ENCODE measurements at regions not wholly inside any gene's neighbourhood (a gene's known extent, or its start where the extent isn't known, plus 50 kb on each side); places are given as distances from the start of the nearest gene placed in this dataset.

DNA sequence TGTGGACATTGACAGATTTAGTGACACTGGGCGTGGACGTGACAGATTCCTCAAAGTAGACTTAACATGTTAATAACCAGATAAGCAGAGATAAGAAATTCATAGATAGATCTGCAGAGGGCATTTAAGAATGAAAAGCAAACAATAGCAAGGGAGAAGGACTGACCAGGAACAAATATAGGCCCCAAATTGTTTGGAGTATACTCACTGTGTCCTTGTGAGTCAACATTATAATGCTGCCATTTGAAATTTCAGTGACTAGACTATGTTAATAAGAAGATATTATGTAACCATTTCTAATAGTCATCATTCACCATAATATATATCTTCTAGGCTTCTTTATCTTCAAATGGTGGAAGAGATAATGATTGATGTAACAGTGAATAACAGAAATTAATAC is 78.1 kb upstream of the SLC38A11 start:
- DNase-seq: no peak

DNA sequence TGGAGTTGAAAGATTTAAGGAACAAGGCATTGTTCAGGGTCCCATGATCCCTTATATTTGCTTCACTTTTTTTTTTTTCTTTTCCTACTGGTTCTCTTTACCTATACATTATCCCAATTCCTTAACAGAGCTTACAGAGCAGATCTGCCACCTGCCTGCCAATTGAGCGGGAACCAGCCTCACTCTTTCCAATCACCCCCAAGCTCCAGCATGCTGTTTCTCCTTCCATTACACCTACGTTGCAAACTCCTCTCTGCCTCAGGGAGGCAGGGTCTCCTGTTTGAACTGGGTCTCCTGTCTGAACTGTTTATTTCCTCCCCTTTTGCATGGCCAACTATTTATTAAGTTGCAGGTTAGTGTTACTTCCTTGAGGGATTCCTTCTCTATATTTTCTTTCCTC is 77.2 kb upstream of the SLC38A11 start:
- no peak for DNase-seq

DNA sequence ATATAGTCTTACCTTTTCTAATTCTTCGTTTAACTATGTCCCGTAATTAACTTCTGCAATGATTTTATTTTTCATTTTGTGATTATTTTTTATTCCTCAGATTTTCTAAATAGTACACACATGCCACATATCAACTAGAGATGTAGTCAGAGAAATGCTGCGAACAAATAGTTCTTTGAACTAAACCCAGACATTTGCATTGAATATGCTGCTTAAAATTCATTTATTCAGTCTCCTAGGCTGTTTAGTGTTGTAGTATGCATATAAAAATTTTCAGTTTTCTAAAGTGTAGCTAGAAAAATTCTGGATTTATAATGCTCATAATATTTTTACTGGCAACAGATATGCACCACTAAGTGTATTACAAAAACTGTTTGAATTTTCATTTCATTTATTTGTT is 68.9 kb upstream of the SLC38A11 start:
- DNase-seq: no peak

DNA sequence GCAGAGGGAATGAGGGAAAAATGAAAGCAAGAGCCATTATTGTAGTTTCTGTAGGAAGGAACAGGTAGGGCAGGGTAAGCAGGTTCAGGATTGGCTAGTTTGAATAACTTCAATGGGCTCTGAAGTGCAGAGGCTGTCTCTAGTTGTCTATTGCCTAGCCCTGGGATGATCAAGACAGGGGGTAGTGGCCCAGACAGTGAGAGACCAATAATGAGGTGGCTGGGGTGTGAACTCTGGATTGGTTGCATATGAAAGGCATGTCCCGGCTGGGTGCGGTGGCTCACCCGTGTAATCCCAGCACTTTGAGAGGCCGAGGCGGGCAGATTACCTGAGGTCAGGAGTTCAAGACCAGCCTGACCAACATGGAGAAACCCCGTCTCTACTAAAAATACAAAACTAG is 67.5 kb upstream of the SLC38A11 start:
- no peak for DNase-seq

DNA sequence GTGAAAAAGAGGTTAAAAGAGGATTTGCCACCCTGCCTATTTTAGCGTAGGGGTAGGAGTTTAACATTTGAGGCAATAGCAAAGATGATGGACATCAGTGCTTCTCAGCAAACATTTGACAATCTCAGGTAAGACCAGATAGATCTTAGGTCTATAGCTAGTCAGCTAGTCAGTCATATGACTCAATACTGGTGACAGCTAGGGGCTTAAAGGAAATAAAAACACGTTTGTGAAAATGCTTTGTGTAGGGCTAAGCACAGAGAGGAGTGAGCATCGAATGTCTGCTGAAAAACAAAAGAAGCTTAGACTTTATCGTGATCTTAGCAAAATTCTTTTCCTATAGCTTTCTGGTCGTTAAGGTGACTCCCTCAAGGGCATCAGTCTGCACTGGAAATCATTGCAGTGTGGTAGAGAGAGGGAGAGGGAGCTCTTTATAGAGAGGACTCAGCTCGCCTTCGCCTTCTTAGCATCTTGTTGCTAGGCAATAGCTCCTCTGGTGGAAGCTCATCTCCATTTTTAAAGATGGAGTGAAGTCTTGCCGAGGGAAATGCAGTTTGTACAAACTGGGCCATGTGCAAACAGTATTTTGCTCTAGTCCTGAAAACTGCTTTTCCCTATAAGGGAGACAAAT is 62.8 kb upstream of the SLC38A11 start:
- no peak for DNase-seq

- no peak for DNase-seq
Measured at GRCh38 chr2:165016772-165017411, 61.6 kb upstream of the SLC38A11 start.

DNA sequence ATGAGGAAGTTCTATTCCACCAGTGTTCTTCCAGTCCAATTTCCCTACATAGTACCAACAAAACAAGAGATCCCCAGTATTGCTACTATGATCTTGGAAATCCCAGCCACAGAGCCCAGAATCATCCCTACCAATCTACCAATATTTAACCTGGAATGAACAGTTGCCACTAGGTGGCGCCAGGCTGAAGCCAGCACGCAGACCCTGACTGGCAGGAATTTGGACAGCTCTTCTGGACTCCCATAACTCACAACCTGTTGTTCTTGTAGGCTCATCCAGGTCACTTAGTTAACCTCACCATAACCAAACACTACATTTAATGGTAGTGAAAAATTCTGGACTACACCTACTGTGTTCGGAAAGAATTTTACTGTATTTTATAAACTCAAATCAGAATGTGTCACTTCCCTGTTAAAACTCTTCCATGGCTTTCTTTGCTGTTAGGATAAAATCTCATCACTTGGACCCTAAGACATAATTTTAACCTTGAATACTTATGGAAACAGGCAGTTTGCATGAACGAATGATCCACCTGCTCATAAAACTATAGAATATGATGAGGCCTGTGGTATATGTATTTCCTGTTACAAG is 59.8 kb upstream of the SLC38A11 start:
- DNase-seq: peak; percentile 49

DNA sequence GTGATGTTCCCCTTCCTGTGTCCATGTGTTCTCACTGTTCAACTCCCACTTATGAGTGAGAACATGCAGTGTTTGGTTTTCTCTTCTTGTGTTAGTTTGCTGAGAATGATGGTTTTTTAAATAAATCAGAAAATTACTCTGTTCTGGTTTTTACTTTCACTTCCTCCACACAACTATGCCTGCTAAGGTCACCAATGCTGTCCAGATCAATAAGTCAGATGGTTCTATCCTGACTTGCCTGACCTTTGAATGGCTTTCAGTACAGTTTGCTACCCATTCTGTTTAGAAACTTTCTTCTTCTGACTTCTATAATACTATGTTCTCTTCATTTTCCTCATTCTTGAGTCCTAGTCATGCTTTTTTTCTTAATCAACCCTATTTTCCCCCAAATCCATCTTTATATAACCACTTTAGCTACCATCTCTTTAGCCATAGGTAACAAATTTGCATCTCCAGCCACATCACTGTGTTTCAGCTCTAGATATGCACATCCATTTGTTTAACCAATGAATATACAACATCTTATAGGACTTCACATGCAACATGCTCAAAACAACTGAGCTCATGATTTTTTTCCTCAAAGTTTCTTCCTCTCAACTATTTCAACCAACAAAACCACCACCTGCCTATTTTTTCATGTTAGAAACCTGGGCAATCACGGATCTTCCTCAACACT is 58.8 kb upstream of the SLC38A11 start:
- DNase-seq: no peak

- DNase-seq: no peak
Measured at GRCh38 chr2:165011199-165011598, 55.9 kb upstream of the SLC38A11 start.

GRCh38 chr2:165010556-165010955 is 55.2 kb upstream of the SLC38A11 start:
- no peak for DNase-seq

GRCh38 chr2:165009466-165009865 is 54.1 kb upstream of the SLC38A11 start:
- DNase-seq: no peak

- DNase-seq: no peak
Measured at GRCh38 chr2:165008730-165009315, 53.5 kb upstream of the SLC38A11 start.

GRCh38 chr2:165007161-165007744 is 51.9 kb upstream of the SLC38A11 start:
- no peak for DNase-seq
